Skeletal muscle satellite cell (primary cell): ENCODE measurements at regions not wholly inside any gene's neighbourhood (a gene's known extent, or its start where the extent isn't known, plus 50 kb on each side); places are given as distances from the start of the nearest gene placed in this dataset.

Experiments used
- H3K27me3 ChIP-seq: 2 replicates; pipeline ENCODE4 v1.7.0; 2013; ENCODE audit warnings: low read length; ENCODE audit not compliant: control insufficient read depth, insufficient read depth
- H3K36me3 ChIP-seq: 2 replicates; pipeline ENCODE4 v1.7.0; 2013; ENCODE audit warnings: mild to moderate bottlenecking, control low read depth, low read length; ENCODE audit not compliant: insufficient read depth
- H3K4me1 ChIP-seq: 2 replicates; pipeline ENCODE4 v1.7.0; 2013; ENCODE audit warnings: low read length; ENCODE audit not compliant: control insufficient read depth, insufficient read depth
- H3K4me2 ChIP-seq: 2 replicates; pipeline ENCODE4 v1.7.0; 2013; ENCODE audit warnings: mild to moderate bottlenecking, low read length
- H3K4me3 ChIP-seq: 2 replicates; pipeline ENCODE4 v1.7.0; 2013; ENCODE audit warnings: low read length
- H3K9ac ChIP-seq: 2 replicates; pipeline ENCODE4 v1.7.0; 2013; ENCODE audit warnings: mild to moderate bottlenecking, low read depth, low read length, moderate library complexity
- H3K9me3 ChIP-seq: replicated peaks from 2 replicates; pipeline ENCODE4 v1.7.0; 2013; ENCODE audit warnings: mild to moderate bottlenecking, control low read depth, low read length

DNA sequence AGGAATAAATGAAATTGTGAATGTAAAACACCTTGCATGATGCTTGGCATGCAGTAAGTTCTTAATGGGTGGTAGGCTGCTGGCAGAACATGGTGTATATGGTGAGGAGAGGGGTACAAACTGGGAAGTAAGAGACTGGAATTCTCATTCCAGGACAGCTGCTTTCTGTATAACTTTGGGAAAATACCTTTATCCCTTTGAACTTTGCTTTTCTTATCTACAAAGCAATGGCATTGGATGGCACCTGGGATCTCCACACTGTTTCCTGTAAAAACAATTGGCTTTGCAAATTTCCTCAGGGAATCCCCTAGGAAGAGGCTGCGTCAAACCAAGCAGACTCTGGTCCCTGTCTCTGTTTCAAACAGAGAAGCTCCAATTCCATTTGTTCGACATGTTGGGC lies 100.7 kb upstream of the SLC4A7 start:
- H3K4me3 ChIP-seq: no peak overlapping the region

DNA sequence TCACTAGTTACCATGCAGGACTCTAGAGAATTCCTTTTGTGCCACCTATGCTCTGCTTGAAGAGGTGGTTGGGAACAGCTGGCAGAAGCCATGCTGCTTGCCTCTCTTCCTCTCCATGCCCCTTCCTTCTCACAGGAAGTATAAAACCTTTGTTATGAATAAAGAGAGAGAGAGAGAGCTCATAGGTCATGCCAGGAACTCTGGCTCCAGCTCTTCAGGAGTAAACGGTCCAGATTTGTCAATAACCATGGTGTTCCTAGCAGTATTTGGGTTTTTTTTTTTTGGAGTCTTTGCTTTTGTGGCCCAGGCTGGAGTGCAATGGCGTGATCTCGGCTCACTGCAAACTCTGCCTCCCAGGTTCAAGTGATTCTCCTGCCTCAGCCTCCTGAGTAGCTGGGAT lies 97.7 kb upstream of the SLC4A7 start:
- H3K4me3 ChIP-seq: no peak overlapping the region
- H3K9me3 ChIP-seq: no peaks in the 10 kb centered on the region
- no peak overlapping the region for H3K4me2 ChIP-seq
- H3K9ac ChIP-seq: no peak overlapping the region
- H3K27me3 ChIP-seq: no peaks in the 10 kb centered on the region
- H3K4me1 ChIP-seq: no peaks in the 10 kb centered on the region
- H3K36me3 ChIP-seq: no peaks in the 10 kb centered on the region

More for the DNA sequence above, 100.7 kb upstream of the SLC4A7 start:
- Histone ChIP-seq H3K4me1 (peaks cover 7% of the 10 kb centered on the region), H3K9ac (no peak overlapping the region), H3K9me3 (no peaks in the 10 kb centered on the region), H3K36me3 (no peaks in the 10 kb centered on the region), H3K27me3 (no peaks in the 10 kb centered on the region), H3K4me2 (no peak overlapping the region)

DNA sequence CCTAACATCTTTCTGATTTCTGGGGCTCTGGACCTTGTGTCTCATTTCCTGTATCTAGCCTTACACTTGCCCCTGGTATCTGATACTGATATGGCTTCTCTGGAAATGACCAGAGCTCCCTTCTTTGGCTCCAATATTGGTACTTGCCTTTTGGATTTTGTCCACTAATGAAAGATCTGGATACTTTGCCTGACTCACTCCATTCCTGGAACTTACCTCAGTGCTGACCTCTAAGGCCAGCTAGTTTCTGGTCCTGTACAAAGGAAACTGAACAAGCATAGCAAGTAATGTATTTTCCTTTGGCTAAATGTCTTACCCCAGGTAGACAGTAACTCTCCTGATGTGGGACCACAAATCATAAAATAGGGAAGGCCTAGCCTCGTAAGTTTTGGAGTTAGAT lies 93.8 kb upstream of the SLC4A7 start:
- H3K27me3 ChIP-seq: no peaks in the 10 kb centered on the region
- no peak overlapping the region for H3K9ac ChIP-seq
- H3K4me1 ChIP-seq: peaks cover 6% of the 10 kb centered on the region

DNA sequence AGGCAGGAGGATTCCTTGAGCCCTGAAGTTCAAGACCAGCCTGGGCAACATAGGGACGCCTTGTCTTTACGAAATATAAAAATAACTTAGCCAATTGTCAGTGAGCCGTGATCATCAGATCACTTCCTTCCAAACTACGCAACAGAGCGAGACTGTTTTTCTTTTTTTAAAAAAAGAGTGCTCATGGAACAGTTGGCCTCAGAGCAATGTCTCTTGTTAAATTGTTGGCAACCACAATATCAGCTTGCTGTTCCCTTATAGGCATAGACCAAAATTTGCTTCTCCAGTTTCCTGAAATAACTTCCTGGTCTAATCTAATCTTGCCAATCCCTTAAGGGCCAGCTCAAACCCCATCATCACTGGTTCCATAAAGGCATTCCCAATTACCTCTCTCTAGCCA lies 93.3 kb upstream of the SLC4A7 start:
- H3K9me3 ChIP-seq: no peaks in the 10 kb centered on the region
- H3K4me2 ChIP-seq: no peak overlapping the region
- H3K27me3 ChIP-seq: no peaks in the 10 kb centered on the region
- no peak overlapping the region for H3K9ac ChIP-seq
- peaks cover 6% of the 10 kb centered on the region for H3K4me1 ChIP-seq
- no peaks in the 10 kb centered on the region for H3K36me3 ChIP-seq
- no peak overlapping the region for H3K4me3 ChIP-seq

More for the DNA sequence above, 93.8 kb upstream of the SLC4A7 start:
- H3K4me2 ChIP-seq: no peak overlapping the region
- H3K4me3 ChIP-seq: no peak overlapping the region
- no peaks in the 10 kb centered on the region for H3K36me3 ChIP-seq
- H3K9me3 ChIP-seq: no peaks in the 10 kb centered on the region

GRCh38 chr3:27576171-27576570 lies 92.0 kb upstream of the SLC4A7 start:
- H3K9ac ChIP-seq: no peak overlapping the region

DNA sequence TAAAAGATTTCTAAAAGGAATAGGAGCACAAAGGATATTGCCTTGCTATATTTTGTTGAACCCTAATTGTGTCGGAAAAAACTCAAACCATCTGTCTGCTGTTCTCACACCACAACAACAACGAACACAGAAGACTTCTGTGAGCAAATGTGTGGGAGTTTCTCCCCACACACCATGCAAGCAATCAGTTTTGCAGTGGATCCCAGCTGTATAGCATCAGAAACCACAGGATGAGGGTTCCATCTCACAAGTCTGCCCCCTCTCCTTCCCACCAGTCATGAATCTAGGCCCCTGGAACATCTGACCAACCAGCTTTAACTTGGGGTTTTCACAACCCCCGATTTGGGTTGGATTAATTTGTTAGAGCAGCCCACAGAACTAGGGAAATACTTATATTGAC lies 91.3 kb upstream of the SLC4A7 start:
- Histone ChIP-seq H3K4me1 (peaks cover 6% of the 10 kb centered on the region), H3K9me3 (no peaks in the 10 kb centered on the region), H3K4me2 (no peak overlapping the region), H3K4me3 (no peak overlapping the region), H3K36me3 (no peaks in the 10 kb centered on the region), H3K9ac (no peak overlapping the region), H3K27me3 (no peaks in the 10 kb centered on the region)

More at GRCh38 chr3:27576171-27576570, 92.0 kb upstream of the SLC4A7 start:
- Histone ChIP-seq H3K4me2 (no peak overlapping the region), H3K4me1 (peaks cover 6% of the 10 kb centered on the region), H3K27me3 (no peaks in the 10 kb centered on the region), H3K36me3 (no peaks in the 10 kb centered on the region), H3K4me3 (no peak overlapping the region), H3K9me3 (no peaks in the 10 kb centered on the region)

DNA sequence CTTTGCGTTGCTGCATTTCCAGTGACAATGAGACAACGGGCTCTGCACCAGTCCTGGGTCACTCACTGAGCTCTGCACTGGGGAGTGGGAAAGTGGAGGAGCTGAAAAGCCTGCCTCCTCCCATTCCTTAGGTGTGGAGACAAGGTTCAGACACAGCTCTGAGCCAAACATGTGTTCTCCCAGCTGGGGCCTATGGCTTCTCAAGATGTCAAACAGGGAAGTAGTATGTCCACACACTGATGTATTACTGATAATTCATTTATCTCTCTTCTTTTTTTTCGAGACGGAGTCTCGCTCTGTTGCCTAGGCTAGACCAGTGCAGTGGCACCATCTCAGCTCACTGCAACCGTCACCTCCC lies 90.2 kb upstream of the SLC4A7 start:
- H3K4me3 ChIP-seq: no peak overlapping the region
- H3K27me3 ChIP-seq: no peaks in the 10 kb centered on the region
- H3K9me3 ChIP-seq: no peaks in the 10 kb centered on the region
- H3K9ac ChIP-seq: no peak overlapping the region
- H3K4me1 ChIP-seq: peaks cover 6% of the 10 kb centered on the region
- no peaks in the 10 kb centered on the region for H3K36me3 ChIP-seq
- H3K4me2 ChIP-seq: no peak overlapping the region

- H3K36me3 ChIP-seq: no peaks in the 10 kb centered on the region
- peaks cover 6% of the 10 kb centered on the region for H3K4me1 ChIP-seq
- H3K4me3 ChIP-seq: no peak overlapping the region
- no peak overlapping the region for H3K4me2 ChIP-seq
- H3K9ac ChIP-seq: no peak overlapping the region
- H3K9me3 ChIP-seq: no peaks in the 10 kb centered on the region
- H3K27me3 ChIP-seq: no peaks in the 10 kb centered on the region
Measured at GRCh38 chr3:27573780-27574437, 89.7 kb upstream of the SLC4A7 start.

- Histone ChIP-seq H3K4me1 (peaks cover 11% of the 10 kb centered on the region), H3K4me3 (no peak overlapping the region), H3K9me3 (no peaks in the 10 kb centered on the region), H3K36me3 (no peaks in the 10 kb centered on the region), H3K27me3 (no peaks in the 10 kb centered on the region), H3K4me2 (no peak overlapping the region), H3K9ac (no peak overlapping the region)
Measured at GRCh38 chr3:27573138-27573537, 89.0 kb upstream of the SLC4A7 start.

DNA sequence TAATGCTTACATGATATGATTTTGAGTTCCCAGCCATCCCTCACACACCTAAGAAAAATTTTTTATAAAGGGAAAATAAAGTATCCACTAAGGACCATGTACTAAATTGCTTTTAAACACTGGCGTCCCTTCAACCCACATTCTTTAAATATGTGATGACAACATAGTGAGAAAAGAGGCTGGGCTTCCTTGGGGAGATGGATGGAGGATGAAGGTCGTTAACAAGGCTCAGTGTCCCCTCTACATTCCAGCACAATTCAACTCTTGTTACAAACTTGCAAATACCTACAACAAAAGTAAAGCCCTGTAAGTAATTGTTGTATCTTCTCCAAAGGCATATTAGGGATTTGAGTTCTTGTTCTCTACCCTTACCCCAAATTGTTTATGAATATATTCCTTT lies 87.2 kb upstream of the SLC4A7 start:
- H3K36me3 ChIP-seq: no peaks in the 10 kb centered on the region
- H3K9me3 ChIP-seq: no peaks in the 10 kb centered on the region
- H3K9ac ChIP-seq: no peak overlapping the region
- no peak overlapping the region for H3K4me2 ChIP-seq
- H3K27me3 ChIP-seq: no peaks in the 10 kb centered on the region
- H3K4me3 ChIP-seq: no peak overlapping the region
- peaks cover 14% of the 10 kb centered on the region for H3K4me1 ChIP-seq

DNA sequence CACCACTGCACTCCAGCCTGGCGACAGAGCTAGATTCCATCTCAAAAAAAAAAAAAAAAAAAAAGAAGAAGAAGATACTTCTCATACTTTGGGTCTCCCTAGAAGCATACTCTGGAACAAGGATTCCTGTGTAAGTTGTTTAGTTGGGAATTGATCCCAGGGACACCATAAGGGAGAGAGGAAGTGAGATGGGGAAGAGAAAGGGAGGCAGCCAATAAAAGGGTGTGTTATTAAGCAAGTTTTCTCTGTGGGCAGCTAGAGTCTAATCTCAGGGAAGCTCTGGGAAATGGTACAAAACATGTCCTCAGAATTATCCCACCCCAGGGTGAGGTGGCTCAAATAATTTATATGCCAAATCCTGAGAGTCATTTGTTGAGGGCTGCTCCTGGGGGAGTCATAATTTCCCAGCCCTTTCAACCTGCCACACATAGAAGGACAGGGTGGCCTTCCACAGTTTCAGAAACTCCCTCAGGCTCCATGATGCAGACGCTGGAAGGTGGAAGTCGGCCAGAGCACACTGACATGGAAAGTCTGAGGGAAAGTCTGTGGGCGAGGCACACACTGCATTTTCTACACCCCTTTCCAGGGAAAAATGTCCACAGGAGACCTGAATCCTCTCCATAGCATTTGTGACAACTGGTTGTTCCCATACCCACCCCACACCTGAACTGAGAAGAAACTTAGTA lies 86.4 kb upstream of the SLC4A7 start:
- Histone ChIP-seq H3K4me2 (no peak overlapping the region), H3K27me3 (no peaks in the 10 kb centered on the region), H3K9me3 (no peaks in the 10 kb centered on the region), H3K9ac (no peak overlapping the region), H3K4me1 (peaks cover 14% of the 10 kb centered on the region), H3K36me3 (no peaks in the 10 kb centered on the region), H3K4me3 (no peak overlapping the region)

DNA sequence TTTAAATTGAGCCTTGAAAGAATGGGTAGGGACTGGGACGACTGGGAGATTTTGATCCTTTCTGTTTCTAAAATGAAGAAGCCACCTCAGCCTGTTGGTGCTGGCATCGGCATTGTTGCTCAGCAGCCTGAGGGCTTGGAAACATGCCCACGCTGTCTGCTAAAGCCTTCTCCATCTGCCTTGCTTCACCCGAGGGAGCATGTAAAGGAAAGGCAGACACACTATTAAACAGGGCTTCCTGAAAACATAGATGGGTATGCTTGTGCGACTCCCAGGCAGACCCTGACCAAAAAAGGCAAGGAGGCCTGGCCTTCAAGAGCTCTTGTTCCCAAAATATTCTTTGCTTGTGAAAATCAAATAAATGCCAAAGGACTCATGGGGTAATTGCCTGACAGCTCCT lies 84.2 kb upstream of the SLC4A7 start:
- Histone ChIP-seq H3K9ac (no peak overlapping the region), H3K36me3 (no peaks in the 10 kb centered on the region), H3K9me3 (no peaks in the 10 kb centered on the region), H3K4me1 (peaks cover 12% of the 10 kb centered on the region), H3K27me3 (no peaks in the 10 kb centered on the region), H3K4me3 (no peak overlapping the region), H3K4me2 (peak overlapping the region; percentile 38)
